ENCODE measurements at regions not wholly inside any gene's neighbourhood (a gene's known extent, or its start where the extent isn't known, plus 50 kb on each side); places are given as distances from the start of the nearest gene placed in this dataset.

- no peak for DNase-seq
- no peaks in the 10 kb centered on the region for H3K27me3 ChIP-seq
- TF ChIP-seq CTCF (IDR thresholded peaks at IDR 0.05) = no peak
- H3K4me3 ChIP-seq = no peak overlapping the region
- intact Hi-C loops (cut with DNase I) = no loop called here
- no peaks in the 10 kb centered on the region for H3K36me3 ChIP-seq
- no peak overlapping the region for H3K27ac ChIP-seq
- H3K4me1 ChIP-seq = no peaks in the 10 kb centered on the region
- H3K9ac ChIP-seq (ENCODE audit: low read depth in 2 of 2, low read length in 2 of 2) = no peak overlapping the region
- H3K9me3 ChIP-seq = no peaks in the 10 kb centered on the region
Measured at GRCh38 chr6:146890644-146891434, 292.1 kb downstream of the ADGB start.

- Histone ChIP-seq H3K9me3 (no peaks in the 10 kb centered on the region), H3K27me3 (no peaks in the 10 kb centered on the region), H3K4me1 (no peaks in the 10 kb centered on the region), H3K36me3 (no peaks in the 10 kb centered on the region), H3K4me3 (no peak overlapping the region), H3K9ac (ENCODE audit: low read depth in 2 of 2, low read length in 2 of 2) (no peak overlapping the region), H3K27ac (no peak overlapping the region)
- no peak for DNase-seq
- intact Hi-C loops (cut with DNase I) = no loop called here
- TF ChIP-seq CTCF (IDR thresholded peaks at IDR 0.05) = no peak
Measured at GRCh38 chr6:146891615-146892265, 293.0 kb downstream of the ADGB start.

GRCh38 chr6:146892283-146892612 lies 293.5 kb downstream of the ADGB start:
- DNase-seq = no peak
- no peaks in the 10 kb centered on the region for H3K4me1 ChIP-seq
- no peaks in the 10 kb centered on the region for H3K36me3 ChIP-seq
- no peaks in the 10 kb centered on the region for H3K9me3 ChIP-seq
- H3K27me3 ChIP-seq = no peaks in the 10 kb centered on the region
- H3K9ac ChIP-seq (ENCODE audit: low read depth in 2 of 2, low read length in 2 of 2) = no peak overlapping the region
- intact Hi-C loops (cut with DNase I) = no loop called here
- H3K4me3 ChIP-seq = no peak overlapping the region
- TF ChIP-seq CTCF (IDR thresholded peaks at IDR 0.05) = no peak
- H3K27ac ChIP-seq = no peak overlapping the region

- TF ChIP-seq CTCF (IDR thresholded peaks at IDR 0.05) = no peak
- intact Hi-C loops (cut with DNase I) = no loop called here
- no peak overlapping the region for H3K4me3 ChIP-seq
- H3K36me3 ChIP-seq = no peaks in the 10 kb centered on the region
- no peak overlapping the region for H3K27ac ChIP-seq
- H3K9ac ChIP-seq (ENCODE audit: low read depth in 2 of 2, low read length in 2 of 2) = no peak overlapping the region
- no peaks in the 10 kb centered on the region for H3K9me3 ChIP-seq
- no peak for DNase-seq
- H3K4me1 ChIP-seq = no peaks in the 10 kb centered on the region
- no peaks in the 10 kb centered on the region for H3K27me3 ChIP-seq
Measured at GRCh38 chr6:146892613-146893401, 294.0 kb downstream of the ADGB start.

- DNase-seq = no peak
- H3K36me3 ChIP-seq = no peaks in the 10 kb centered on the region
- intact Hi-C loops (cut with DNase I) = no loop called here
- no peaks in the 10 kb centered on the region for H3K27me3 ChIP-seq
- TF ChIP-seq CTCF (IDR thresholded peaks at IDR 0.05) = no peak
- H3K9me3 ChIP-seq = no peaks in the 10 kb centered on the region
- H3K9ac ChIP-seq (ENCODE audit: low read depth in 2 of 2, low read length in 2 of 2) = no peak overlapping the region
- no peak overlapping the region for H3K4me3 ChIP-seq
- H3K27ac ChIP-seq = no peak overlapping the region
- no peaks in the 10 kb centered on the region for H3K4me1 ChIP-seq
Measured at GRCh38 chr6:146893690-146894089, 294.9 kb downstream of the ADGB start.
